HG03354 (cell line): ENCODE measurements at regions not wholly inside any gene's neighbourhood (a gene's known extent, or its start where the extent isn't known, plus 50 kb on each side); places are given as distances from the start of the nearest gene placed in this dataset.
A peak's percentile ranks its signal among the peaks of the same experiment; 100 is the strongest.

Experiments used
- ATAC-seq: cut with Tn5 transposase; IDR thresholded peaks from one replicate; pipeline ENCODE4 v1.9.1; 2021; ENCODE audit warnings: mild to moderate bottlenecking; ENCODE audit not compliant: unreplicated experiment, poor library complexity, severe bottlenecking

GRCh38 chr10:88120599-88121333 is 257.3 kb downstream of the PTEN start:
- no peak for ATAC-seq

- ATAC-seq, result no peak
Measured at GRCh38 chr10:88121361-88121760, 257.9 kb downstream of the PTEN start.

- no peak for ATAC-seq
Measured at GRCh38 chr10:88122145-88122544, 258.7 kb downstream of the PTEN start.

GRCh38 chr10:88122576-88122975 is 259.2 kb downstream of the PTEN start:
- ATAC-seq, result no peak

DNA sequence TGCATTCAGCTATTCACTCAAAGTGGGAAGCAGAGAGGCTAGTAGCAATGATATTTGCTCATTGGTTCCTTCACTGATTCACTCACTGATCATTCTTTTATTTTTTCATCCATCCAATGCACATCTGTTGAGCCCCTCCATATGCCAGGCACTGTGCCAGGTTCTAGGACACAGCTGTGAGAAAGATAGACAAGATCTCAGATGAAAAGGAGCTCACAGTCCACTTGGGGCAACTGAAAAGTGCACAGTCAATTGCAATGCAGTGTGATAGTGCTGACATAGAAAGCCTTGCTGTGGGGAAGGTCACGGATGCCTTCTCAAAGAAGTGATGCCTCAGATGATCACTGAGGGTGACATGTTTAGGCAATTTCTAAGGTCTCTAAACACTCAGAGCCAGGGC is 262.3 kb downstream of the PTEN start:
- ATAC-seq, result no peak

GRCh38 chr10:88126699-88127098 is 263.3 kb downstream of the PTEN start:
- no peak for ATAC-seq

DNA sequence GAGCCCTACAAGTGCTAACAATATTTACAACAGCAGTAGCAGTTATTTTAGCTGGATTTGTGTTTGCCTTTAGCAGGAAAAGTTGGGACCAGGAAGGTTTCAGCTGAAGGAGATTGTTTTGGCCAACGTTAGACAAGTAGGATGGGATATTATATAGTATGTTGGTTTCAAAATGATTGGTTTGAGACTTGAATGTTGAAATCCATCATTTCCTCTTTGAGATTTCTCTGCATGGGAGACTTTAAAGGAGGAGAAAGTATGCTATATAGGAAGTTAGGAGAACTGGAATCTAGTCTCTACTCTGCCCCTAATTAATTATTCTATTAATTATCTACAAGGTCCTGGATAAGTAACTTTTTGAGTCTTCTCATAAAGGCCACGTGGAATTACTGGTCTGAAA is 263.8 kb downstream of the PTEN start:
- ATAC-seq, result no peak

GRCh38 chr10:88127766-88128165 is 264.3 kb downstream of the PTEN start:
- ATAC-seq, result no peak

DNA sequence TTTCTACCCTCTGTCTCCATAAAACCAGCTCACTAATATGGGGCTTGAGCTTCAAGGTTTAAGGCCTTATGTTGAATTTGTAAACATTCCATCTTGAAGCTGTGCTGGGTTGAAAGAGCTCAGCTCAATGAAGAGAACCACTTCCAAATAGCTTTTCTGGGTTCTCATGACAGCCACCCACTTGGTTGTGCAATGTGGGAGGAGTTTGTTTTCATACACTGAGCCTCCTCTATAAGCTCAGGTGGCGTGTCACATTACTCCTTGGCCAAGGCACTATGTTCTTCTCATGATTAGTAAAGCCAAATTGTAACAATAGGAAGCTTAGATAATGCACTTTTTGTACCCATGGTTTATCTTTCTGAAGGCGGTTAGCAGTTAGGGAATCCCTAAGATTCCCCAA is 265.6 kb downstream of the PTEN start:
- no peak for ATAC-seq

GRCh38 chr10:88130912-88131311 is 267.5 kb downstream of the PTEN start:
- no peak for ATAC-seq

DNA sequence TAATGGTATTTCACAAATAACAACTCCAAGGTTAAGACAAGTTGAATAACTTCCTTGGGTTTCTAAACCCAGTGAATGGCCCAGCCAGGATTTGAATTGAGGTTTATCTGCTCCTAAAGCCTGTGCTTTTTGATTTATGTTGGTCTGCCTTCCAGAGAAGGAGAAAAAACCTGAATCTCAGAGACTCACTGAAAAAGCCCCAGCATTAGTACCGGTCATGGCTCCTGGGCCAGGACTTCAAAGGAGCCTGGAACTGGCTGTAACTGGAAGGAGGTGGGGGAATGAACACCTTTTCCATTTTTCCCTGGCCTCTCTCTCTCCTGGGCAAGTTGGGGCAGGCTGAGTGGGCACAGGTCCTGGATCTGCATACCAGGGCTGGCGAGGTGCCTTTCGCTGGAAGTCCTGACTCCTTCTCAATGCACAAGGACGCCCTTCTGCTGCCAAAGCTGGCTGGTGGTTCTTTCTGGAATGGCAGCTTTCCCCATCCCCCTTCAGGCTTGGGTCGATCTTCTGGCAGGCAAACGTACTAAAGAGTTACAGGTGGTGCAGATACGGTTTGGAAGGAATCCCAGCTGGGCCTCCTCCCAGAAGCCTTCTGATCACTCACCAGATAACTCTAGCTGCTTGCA is 268.2 kb downstream of the PTEN start:
- ATAC-seq, result no peak

GRCh38 chr10:88136712-88137111 is 273.3 kb downstream of the PTEN start:
- no peak for ATAC-seq

DNA sequence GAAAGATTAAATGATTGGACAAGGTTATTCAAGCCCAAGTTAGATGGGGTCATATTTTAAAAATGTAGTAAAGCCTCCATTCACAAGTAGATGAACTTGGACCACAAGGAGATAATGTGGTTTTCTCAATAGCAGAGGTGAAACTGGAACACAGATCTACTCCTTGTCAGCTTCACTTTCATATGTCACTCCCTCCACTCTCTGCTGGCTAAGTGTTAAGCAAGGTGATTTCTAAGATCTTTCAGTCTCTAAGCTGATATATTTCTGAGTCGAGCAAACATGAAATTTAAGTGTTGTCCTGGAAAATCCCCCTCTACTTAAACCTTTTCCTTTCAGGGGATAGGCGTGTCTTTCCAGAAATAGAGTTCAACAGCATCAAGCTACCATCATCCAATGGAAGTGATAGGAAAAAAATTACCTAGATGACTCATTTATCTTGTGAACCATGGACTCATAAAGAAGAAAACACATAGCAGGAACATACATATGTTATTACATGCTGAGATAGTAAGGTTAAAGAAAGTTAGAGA is 275.0 kb downstream of the PTEN start:
- peak; percentile 87 for ATAC-seq

GRCh38 chr10:88147000-88147798 is 283.8 kb downstream of the PTEN start:
- no peak for ATAC-seq

DNA sequence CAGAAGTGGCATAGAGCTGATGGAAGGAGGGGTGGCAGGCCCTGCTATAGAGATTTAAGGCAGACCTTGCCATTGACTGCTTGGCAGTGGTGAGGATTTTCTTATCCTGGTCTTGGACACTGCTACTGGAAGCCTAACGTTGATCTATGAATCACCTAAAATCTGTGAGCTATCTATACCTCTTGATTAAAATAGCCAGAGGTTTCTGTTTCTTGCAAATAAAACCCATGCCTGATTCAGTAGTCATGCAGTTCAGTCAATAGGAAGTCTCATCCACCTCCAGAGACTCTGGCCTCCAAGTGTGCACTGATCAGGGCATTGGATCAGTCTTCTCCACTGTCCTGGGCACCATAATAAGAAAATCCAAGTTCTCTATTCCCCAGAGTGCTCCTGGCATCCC is 286.5 kb downstream of the PTEN start:
- no peak for ATAC-seq

DNA sequence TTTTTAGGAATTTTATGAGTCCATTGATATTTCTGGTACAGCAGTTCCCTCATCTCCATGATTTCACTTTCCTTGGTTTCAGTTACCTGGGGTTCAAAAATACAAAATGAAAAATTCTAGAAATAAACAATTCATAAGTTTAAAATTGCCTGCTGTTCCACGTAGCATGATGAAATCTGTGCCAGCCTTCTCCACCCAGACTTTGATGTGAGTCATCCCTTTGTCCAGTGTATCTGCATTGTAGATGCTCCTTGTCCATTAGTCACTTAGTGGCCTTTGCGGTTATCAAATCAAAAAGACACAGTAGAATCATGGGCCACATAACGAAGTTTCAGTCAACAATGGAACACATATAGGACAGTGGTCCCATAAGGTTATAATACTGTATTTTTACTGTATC is 286.9 kb downstream of the PTEN start:
- ATAC-seq, result no peak

DNA sequence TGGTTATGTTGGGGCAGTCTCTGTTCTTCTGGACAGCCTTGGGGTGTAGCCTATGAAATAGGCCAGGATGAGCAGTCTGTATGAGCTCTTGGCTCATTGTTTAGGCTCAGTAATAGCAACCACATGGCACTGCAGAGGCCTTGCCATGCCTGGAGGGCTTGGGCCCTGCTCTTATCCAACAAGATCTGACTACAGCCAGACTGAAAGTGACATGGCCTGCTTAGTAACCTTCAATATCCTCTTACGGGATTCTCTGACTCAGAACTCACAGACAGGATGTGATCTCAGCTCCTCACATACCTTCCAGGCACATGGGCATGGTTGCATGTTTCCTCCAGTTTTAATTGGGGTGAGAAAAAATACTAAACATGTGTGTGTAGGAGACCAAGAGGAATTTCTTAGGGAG is 289.3 kb downstream of the PTEN start:
- ATAC-seq, result peak; percentile 89

- ATAC-seq, result no peak
Measured at GRCh38 chr10:88154596-88155250, 291.3 kb downstream of the PTEN start.

DNA sequence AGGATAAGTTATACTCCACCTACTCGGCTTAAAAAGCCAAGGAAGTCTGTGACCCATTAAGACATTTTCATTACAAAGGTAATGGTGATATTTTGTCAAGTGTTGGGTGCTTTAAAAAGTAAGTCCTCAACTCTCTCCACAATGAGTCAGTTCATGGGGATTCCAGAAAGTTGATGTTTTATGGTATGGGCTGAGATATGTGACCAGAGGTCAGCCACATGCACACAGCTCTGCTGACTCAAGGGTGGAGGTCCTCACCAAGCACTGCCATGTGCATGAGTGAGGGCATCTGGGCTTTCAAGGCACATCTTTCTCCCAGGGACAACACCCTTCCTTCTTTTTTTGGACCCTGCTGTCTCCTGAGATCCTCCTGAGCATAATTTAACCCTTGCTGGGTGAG is 292.9 kb downstream of the PTEN start:
- ATAC-seq, result no peak

GRCh38 chr10:88157981-88158465 is 294.6 kb downstream of the PTEN start:
- ATAC-seq, result no peak
